ENCODE measurements at regions not wholly inside any gene's neighbourhood (a gene's known extent, or its start where the extent isn't known, plus 50 kb on each side); places are given as distances from the start of the nearest gene placed in this dataset.

DNA sequence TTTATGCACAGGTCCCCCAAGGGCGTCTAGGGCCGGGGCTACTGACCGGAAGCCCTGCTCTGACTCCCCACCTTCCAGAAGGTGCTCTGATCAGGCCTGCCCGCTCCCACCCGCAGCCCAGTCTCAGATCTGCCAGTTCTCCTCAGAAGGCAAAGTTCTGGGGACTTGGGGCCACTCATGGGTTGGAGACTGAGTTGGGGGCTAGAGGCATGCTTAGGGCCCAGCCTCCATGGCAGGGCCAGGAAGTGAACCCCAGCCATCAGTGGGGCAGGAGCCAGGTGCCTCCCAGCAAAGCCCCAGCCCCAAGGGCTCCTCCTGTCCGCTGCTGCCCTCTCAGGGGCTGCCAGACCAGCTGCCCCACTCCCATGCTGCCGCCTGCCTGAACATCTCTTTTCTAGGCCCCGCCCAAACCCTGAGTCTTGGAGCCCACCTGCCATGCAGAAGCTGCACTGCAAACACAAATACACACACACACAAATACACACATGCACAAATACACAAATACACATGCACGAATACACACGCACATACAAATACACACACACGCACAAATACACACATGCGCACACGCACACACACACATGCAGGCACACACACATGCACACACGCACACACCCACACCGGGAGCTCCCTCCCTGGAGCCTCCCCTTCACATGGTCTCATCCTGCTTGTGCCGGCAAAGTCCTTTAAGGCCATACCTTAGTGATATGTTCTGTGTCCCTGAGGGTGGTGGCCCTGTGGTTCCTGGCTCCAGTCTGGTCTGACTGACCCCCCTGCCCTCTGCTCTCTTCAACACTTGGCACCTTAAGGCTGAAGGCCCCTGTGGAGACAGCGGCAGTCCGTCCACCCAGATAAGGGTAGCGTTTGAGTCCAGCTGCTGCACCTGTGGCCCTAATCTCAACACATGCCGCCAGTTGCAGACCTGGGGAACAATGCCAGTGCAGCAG lies 59.2 kb upstream of the KLF13 start:
- TF ChIP-seq CTCF (IDR thresholded peaks at IDR 0.05), result no peak
- no peaks in the 10 kb centered on the region for H3K9me3 ChIP-seq
- intact Hi-C loops (cut with DNase I), result loop anchor here in 1 of 10 donors (5.0 kb wide), 1 partner anchor 840 kb away; no protein-coding TSS in a partner anchor
- ATAC-seq (no peak), DNase-seq (peak in 1 of 2 donors; percentile 2)
- H3K36me3 ChIP-seq, result no peaks in the 10 kb centered on the region
- H3K4me1 ChIP-seq, result peaks cover 0 to 84% (median 19%) of the 10 kb centered on the region in 9 donors
- no peaks in the 10 kb centered on the region for H3K27me3 ChIP-seq
- WGBS, 2 donors, result 82 to 86% methylated on average over 20 of the region's 20 CpGs
- peak overlapping the region in 3 of 10 donors; percentile 31 to 91 (median 75) for H3K27ac ChIP-seq
- no peak overlapping the region for H3K4me3 ChIP-seq

GRCh38 chr15:31268108-31268501 lies 58.5 kb upstream of the KLF13 start:
- no peaks in the 10 kb centered on the region for H3K9me3 ChIP-seq
- no peaks in the 10 kb centered on the region for H3K27me3 ChIP-seq
- 38 to 56% methylated on average over 2 of the region's 2 CpGs for WGBS, 2 donors
- DNase-seq (peak in 1 of 2 donors; percentile 3), ATAC-seq (no peak)
- intact Hi-C loops (cut with DNase I), result loop anchor here in 1 of 10 donors (5.0 kb wide), 1 partner anchor 839 kb away; no protein-coding TSS in a partner anchor
- H3K36me3 ChIP-seq, result no peaks in the 10 kb centered on the region
- peaks cover 0 to 80% (median 19%) of the 10 kb centered on the region in 9 donors for H3K4me1 ChIP-seq
- H3K4me3 ChIP-seq, result no peak overlapping the region
- peak overlapping the region in 1 of 10 donors; percentile 91 for H3K27ac ChIP-seq
- no peak for TF ChIP-seq CTCF (IDR thresholded peaks at IDR 0.05)

- DNase-seq, result peak in 1 of 2 donors; percentile 1
- H3K27ac ChIP-seq, result no peak overlapping the region
- intact Hi-C loops (cut with DNase I), result loop anchor here in 1 of 10 donors (5.0 kb wide), 1 partner anchor 838 kb away; no protein-coding TSS in a partner anchor
- H3K4me1 ChIP-seq, result peaks cover 0 to 78% (median 12%) of the 10 kb centered on the region in 9 donors
- no peak for TF ChIP-seq CTCF (IDR thresholded peaks at IDR 0.05)
- 70 to 80% methylated on average over 11 of the region's 11 CpGs for WGBS, 2 donors
- no peaks in the 10 kb centered on the region for H3K36me3 ChIP-seq
- ATAC-seq, result no peak
- H3K27me3 ChIP-seq, result no peaks in the 10 kb centered on the region
- no peaks in the 10 kb centered on the region for H3K9me3 ChIP-seq
- no peak overlapping the region for H3K4me3 ChIP-seq
Measured at GRCh38 chr15:31268911-31269784, 57.5 kb upstream of the KLF13 start.
